Vagina (tissue), 2 donors: ENCODE measurements at regions not wholly inside any gene's neighbourhood (a gene's known extent, or its start where the extent isn't known, plus 50 kb on each side); places are given as distances from the start of the nearest gene placed in this dataset.

Source experiments
- POLR2A ChIP-seq, 2 donors: fragments of 450-650 bp; IDR thresholded peaks; one replicate each; pipeline ENCODE4 v1.6.1; 2017; ENCODE audit warnings: antibody characterized with exemption in 2 of 2, mild to moderate bottlenecking in 2 of 2, moderate library complexity in 2 of 2
- POLR2AphosphoS5 ChIP-seq, 2 donors: sonication (generic); formaldehyde crosslinking; IDR thresholded peaks; one replicate each; pipeline ENCODE4 v1.9.0; 2017; ENCODE audit warnings: antibody characterized with exemption in 2 of 2, mild to moderate bottlenecking in 2 of 2, low read depth in 1 of 2; ENCODE audit not compliant: insufficient read depth in 1 of 2
- TF ChIP-seq, protein P1 (sequence below), 3 experiments: fragments of 450-650 bp in 2 of 3; fragments of 200-600 bp in 1 of 3; sonication (generic) in 1 of 3; IDR thresholded peaks; one replicate each; pipeline ENCODE4 v1.5.1; 2017 to 2019; ENCODE audit warnings: antibody characterized with exemption in 3 of 3, mild to moderate bottlenecking in 2 of 3, moderate library complexity in 2 of 3

GRCh38 chr4:166493924-166494345, 620.9 kb downstream of the TLL1 start:
- TF ChIP-seq, protein P1, sequence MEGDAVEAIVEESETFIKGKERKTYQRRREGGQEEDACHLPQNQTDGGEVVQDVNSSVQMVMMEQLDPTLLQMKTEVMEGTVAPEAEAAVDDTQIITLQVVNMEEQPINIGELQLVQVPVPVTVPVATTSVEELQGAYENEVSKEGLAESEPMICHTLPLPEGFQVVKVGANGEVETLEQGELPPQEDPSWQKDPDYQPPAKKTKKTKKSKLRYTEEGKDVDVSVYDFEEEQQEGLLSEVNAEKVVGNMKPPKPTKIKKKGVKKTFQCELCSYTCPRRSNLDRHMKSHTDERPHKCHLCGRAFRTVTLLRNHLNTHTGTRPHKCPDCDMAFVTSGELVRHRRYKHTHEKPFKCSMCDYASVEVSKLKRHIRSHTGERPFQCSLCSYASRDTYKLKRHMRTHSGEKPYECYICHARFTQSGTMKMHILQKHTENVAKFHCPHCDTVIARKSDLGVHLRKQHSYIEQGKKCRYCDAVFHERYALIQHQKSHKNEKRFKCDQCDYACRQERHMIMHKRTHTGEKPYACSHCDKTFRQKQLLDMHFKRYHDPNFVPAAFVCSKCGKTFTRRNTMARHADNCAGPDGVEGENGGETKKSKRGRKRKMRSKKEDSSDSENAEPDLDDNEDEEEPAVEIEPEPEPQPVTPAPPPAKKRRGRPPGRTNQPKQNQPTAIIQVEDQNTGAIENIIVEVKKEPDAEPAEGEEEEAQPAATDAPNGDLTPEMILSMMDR (IDR thresholded peaks at IDR 0.05): no peak
- TF ChIP-seq POLR2A (IDR thresholded peaks at IDR 0.05) (no peak), POLR2AphosphoS5 (IDR thresholded peaks at IDR 0.05; ENCODE audit: insufficient read depth in 1 of 2, low read depth in 1 of 2) (no peak)
